Activated naive CD8-positive, alpha-beta T cell (primary cell): ENCODE measurements at regions not wholly inside any gene's neighbourhood (a gene's known extent, or its start where the extent isn't known, plus 50 kb on each side); places are given as distances from the start of the nearest gene placed in this dataset.

ENCODE experiments used
- H3K27ac Mint-ChIP-seq: one replicate; pipeline ENCODE4 v1.8.0; 2021; ENCODE audit warnings: mixed read lengths
- H3K27me3 Mint-ChIP-seq: one replicate; pipeline ENCODE4 v1.8.0; 2021; ENCODE audit warnings: mixed read lengths
- H3K36me3 Mint-ChIP-seq: one replicate; pipeline ENCODE4 v1.8.0; 2021; ENCODE audit warnings: mixed read lengths
- H3K4me1 Mint-ChIP-seq: one replicate; pipeline ENCODE4 v1.8.0; 2021; ENCODE audit warnings: low read depth, mixed read lengths
- H3K4me3 Mint-ChIP-seq: one replicate; pipeline ENCODE4 v1.8.0; 2021; ENCODE audit warnings: mild to moderate bottlenecking, mixed read lengths
- H3K9me3 Mint-ChIP-seq: one replicate; pipeline ENCODE4 v1.8.0; 2021; ENCODE audit warnings: low read depth, mixed read lengths

GRCh38 chr16:64853551-64853950, 268.3 kb downstream of the CDH11 start:
- no peak overlapping the region for H3K27ac Mint-ChIP-seq
- no peak overlapping the region for H3K4me3 Mint-ChIP-seq
- no peaks in the 10 kb centered on the region for H3K36me3 Mint-ChIP-seq
- H3K9me3 Mint-ChIP-seq, result peaks cover 4% of the 10 kb centered on the region
- no peaks in the 10 kb centered on the region for H3K27me3 Mint-ChIP-seq
- H3K4me1 Mint-ChIP-seq, result no peaks in the 10 kb centered on the region

GRCh38 chr16:64846966-64847365, 274.9 kb downstream of the CDH11 start:
- Mint-ChIP-seq H3K27ac (no peak overlapping the region), H3K36me3 (no peaks in the 10 kb centered on the region), H3K27me3 (no peaks in the 10 kb centered on the region), H3K4me1 (no peaks in the 10 kb centered on the region), H3K4me3 (no peak overlapping the region), H3K9me3 (peaks cover 16% of the 10 kb centered on the region)

DNA sequence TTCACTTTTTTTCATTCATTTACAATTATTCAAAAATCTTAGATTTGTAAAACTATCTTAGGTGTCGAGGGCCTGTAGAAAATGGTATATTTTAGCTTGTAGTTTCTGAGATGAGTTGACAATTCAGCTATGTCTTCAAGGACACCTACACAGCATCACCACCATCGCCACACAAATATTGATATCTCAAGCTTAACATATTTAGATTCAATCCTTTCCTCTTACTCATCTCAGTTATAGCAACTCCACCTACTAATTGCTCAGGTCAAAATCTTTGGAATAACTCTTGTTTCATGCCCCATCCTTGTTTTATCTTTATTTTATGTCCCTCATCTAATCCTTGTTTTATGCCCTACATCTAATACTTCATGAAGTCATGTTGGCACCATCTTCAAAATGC, 276.8 kb downstream of the CDH11 start:
- no peak overlapping the region for H3K27ac Mint-ChIP-seq
- no peaks in the 10 kb centered on the region for H3K36me3 Mint-ChIP-seq
- no peak overlapping the region for H3K4me3 Mint-ChIP-seq
- no peaks in the 10 kb centered on the region for H3K27me3 Mint-ChIP-seq
- peaks cover 16% of the 10 kb centered on the region for H3K9me3 Mint-ChIP-seq
- H3K4me1 Mint-ChIP-seq, result no peaks in the 10 kb centered on the region

DNA sequence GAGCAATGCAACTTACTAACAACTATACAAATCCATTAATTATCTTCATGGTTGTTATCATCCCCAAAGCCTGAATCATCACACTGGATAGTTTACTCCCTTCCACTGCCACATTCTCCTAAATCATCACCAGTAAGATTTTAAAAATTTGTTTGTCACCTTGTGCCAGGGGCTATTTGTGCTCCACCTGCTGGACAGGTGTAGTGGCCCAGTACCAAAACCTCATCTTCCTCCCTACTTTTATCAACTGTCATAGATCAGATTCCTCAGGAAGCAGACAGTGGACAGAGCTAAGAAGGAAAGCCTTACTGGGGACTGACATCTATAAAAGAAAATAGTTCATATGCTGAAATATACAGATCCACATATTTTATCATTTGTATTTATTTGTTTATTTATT, 280.4 kb downstream of the CDH11 start:
- Mint-ChIP-seq H3K27me3 (no peaks in the 10 kb centered on the region), H3K27ac (no peak overlapping the region), H3K4me1 (no peaks in the 10 kb centered on the region), H3K36me3 (no peaks in the 10 kb centered on the region), H3K9me3 (peaks cover 28% of the 10 kb centered on the region), H3K4me3 (no peak overlapping the region)

DNA sequence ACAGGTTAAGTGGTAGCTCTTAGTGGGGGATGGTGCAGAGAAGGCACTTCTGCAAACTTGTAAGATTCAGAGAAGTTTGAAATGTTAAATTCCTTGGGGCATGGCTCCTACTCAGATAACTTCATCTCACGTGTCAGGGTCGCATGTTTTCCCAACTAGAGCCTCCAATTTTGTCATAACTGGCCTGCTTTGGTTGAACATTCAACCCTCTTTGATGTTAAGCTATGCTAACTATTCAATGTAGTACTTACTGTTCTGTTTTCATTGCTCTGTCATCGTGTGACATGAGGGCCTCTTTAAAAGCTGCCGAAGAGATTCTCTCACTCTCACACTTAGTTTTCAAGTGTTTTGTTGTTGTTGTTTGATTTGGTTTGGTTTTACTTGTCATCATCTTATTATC, 280.8 kb downstream of the CDH11 start:
- Mint-ChIP-seq H3K27ac (no peak overlapping the region), H3K4me1 (no peaks in the 10 kb centered on the region)

GRCh38 chr16:64830653-64831052, 291.2 kb downstream of the CDH11 start:
- Mint-ChIP-seq H3K4me1 (no peaks in the 10 kb centered on the region), H3K9me3 (peaks cover 10% of the 10 kb centered on the region), H3K27ac (no peak overlapping the region), H3K4me3 (no peak overlapping the region), H3K27me3 (no peaks in the 10 kb centered on the region), H3K36me3 (no peaks in the 10 kb centered on the region)

More for the DNA sequence above, 280.8 kb downstream of the CDH11 start:
- Mint-ChIP-seq H3K9me3 (peaks cover 30% of the 10 kb centered on the region), H3K4me3 (no peak overlapping the region), H3K27me3 (no peaks in the 10 kb centered on the region), H3K36me3 (no peaks in the 10 kb centered on the region)

DNA sequence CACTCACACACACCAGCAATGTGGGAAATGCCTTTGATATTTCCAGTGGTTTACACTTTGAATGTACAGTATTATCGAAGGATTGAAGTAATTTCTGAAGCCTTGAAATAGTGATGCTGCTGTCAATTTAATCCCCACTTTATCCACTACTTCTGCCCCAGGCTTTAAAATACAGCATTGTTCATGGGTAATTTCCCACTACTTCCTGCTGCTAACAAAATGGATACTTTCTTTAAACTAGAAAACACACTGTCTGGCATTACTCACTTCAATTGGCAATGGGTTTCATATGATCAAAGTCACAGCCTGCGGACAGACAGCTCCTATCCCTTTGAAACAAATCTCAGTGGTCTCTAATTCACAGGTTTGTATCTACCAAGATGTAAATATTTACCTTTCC, 292.2 kb downstream of the CDH11 start:
- Mint-ChIP-seq H3K4me3 (no peak overlapping the region), H3K9me3 (peaks cover 6% of the 10 kb centered on the region), H3K36me3 (no peaks in the 10 kb centered on the region), H3K27ac (no peak overlapping the region), H3K4me1 (no peaks in the 10 kb centered on the region), H3K27me3 (no peaks in the 10 kb centered on the region)

- H3K27ac Mint-ChIP-seq, result no peak overlapping the region
- H3K4me1 Mint-ChIP-seq, result no peaks in the 10 kb centered on the region
- H3K36me3 Mint-ChIP-seq, result no peaks in the 10 kb centered on the region
- peaks cover 11% of the 10 kb centered on the region for H3K9me3 Mint-ChIP-seq
- H3K27me3 Mint-ChIP-seq, result no peaks in the 10 kb centered on the region
- no peak overlapping the region for H3K4me3 Mint-ChIP-seq
These were observed 295.5 kb downstream of the CDH11 start for GRCh38 chr16:64826374-64826773.

DNA sequence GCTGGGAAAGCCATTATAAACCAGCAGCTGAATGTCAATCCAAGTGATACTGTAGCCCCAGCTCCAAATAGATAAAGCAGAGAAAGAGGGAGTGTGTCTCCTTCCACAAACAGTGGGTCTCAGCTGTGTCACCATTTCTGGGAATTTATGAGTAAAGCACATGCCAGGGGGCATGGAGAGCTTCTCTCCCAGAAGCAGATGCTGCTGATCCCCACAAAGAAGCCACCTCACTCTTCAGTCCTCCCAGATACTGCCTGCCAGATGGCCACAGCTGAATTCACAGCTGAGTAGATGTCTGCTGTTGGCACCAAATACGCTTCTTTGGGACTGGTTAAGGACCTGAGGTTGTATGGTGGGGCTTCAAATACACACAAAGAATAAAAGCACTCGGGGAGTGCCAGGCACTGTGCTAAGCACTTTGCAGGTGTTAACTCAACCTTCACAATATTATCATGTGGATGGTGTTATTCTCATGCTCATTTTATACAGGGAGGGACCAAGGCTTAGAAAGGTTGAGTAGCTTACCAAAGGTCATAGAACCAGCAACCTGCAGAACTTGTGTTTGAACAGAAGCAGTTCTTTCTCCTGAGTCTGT, 298.3 kb downstream of the CDH11 start:
- peaks cover 11% of the 10 kb centered on the region for H3K9me3 Mint-ChIP-seq
- H3K4me1 Mint-ChIP-seq, result no peaks in the 10 kb centered on the region
- H3K36me3 Mint-ChIP-seq, result no peaks in the 10 kb centered on the region
- no peak overlapping the region for H3K4me3 Mint-ChIP-seq
- H3K27ac Mint-ChIP-seq, result no peak overlapping the region
- no peaks in the 10 kb centered on the region for H3K27me3 Mint-ChIP-seq

GRCh38 chr16:64809876-64810629, 311.8 kb downstream of the CDH11 start:
- H3K27ac Mint-ChIP-seq, result no peak overlapping the region
- H3K27me3 Mint-ChIP-seq, result no peaks in the 10 kb centered on the region
- peaks cover 11% of the 10 kb centered on the region for H3K9me3 Mint-ChIP-seq
- H3K4me3 Mint-ChIP-seq, result no peak overlapping the region
- no peaks in the 10 kb centered on the region for H3K36me3 Mint-ChIP-seq
- no peaks in the 10 kb centered on the region for H3K4me1 Mint-ChIP-seq

- Mint-ChIP-seq H3K4me3 (no peak overlapping the region), H3K27me3 (no peaks in the 10 kb centered on the region), H3K27ac (no peak overlapping the region), H3K4me1 (no peaks in the 10 kb centered on the region), H3K36me3 (no peaks in the 10 kb centered on the region), H3K9me3 (peaks cover 11% of the 10 kb centered on the region)
These were observed 313.4 kb downstream of the CDH11 start for GRCh38 chr16:64808474-64808873.

GRCh38 chr16:64791756-64792155, 330.1 kb downstream of the CDH11 start:
- H3K4me1 Mint-ChIP-seq, result no peaks in the 10 kb centered on the region
- no peak overlapping the region for H3K27ac Mint-ChIP-seq
- H3K9me3 Mint-ChIP-seq, result no peaks in the 10 kb centered on the region
- no peaks in the 10 kb centered on the region for H3K36me3 Mint-ChIP-seq
- no peak overlapping the region for H3K4me3 Mint-ChIP-seq
- no peaks in the 10 kb centered on the region for H3K27me3 Mint-ChIP-seq

DNA sequence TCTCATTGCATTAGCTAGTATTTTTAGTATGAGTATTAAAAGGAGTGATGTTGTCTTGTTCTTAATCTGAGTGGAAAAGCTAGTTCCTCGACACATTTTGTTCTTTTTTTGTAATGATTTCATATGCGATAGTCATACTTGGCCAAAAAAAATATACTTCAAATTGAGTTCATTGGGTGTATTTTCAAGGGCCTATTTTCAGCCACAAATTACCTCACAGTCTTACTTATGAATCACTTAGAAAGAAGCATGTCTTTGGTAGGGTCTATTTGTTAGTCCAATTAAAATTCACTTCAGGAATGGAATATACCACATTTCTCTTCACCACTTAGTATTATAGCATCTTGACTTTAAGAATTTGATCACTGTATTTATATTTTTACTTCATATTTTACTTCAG, 337.2 kb downstream of the CDH11 start:
- Mint-ChIP-seq H3K36me3 (no peaks in the 10 kb centered on the region), H3K9me3 (peaks cover 7% of the 10 kb centered on the region), H3K4me1 (no peaks in the 10 kb centered on the region), H3K4me3 (no peak overlapping the region), H3K27ac (no peak overlapping the region), H3K27me3 (no peaks in the 10 kb centered on the region)

- Mint-ChIP-seq H3K27me3 (no peaks in the 10 kb centered on the region), H3K4me3 (no peak overlapping the region)
These were observed 339.4 kb downstream of the CDH11 start for GRCh38 chr16:64782484-64782883.

DNA sequence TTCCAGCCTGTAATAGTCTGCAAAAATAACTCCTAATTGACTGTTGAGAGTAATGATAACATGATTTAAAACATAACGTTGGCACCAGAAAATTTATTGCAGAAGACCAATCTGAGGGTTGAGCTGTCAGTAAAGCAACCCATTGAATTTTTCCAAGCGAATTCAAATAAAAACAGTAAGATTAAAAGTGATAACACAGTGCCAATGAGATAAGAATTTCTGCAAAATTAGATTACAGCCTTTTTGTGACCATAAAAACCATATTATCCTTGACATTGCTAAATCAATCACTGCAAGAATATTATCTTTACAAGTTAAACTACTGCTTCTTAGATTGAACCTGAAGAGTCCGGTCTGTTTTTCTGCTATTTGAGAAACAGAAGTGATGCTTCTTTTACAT, 341.4 kb downstream of the CDH11 start:
- H3K4me3 Mint-ChIP-seq, result no peak overlapping the region
- H3K27me3 Mint-ChIP-seq, result no peaks in the 10 kb centered on the region
- H3K36me3 Mint-ChIP-seq, result no peaks in the 10 kb centered on the region
- no peak overlapping the region for H3K27ac Mint-ChIP-seq
- peaks cover 12% of the 10 kb centered on the region for H3K9me3 Mint-ChIP-seq
- no peaks in the 10 kb centered on the region for H3K4me1 Mint-ChIP-seq

More at GRCh38 chr16:64782484-64782883, 339.4 kb downstream of the CDH11 start:
- Mint-ChIP-seq H3K27ac (no peak overlapping the region), H3K9me3 (peaks cover 9% of the 10 kb centered on the region), H3K4me1 (no peaks in the 10 kb centered on the region), H3K36me3 (no peaks in the 10 kb centered on the region)

- Mint-ChIP-seq H3K4me1 (no peaks in the 10 kb centered on the region), H3K9me3 (peaks cover 12% of the 10 kb centered on the region), H3K4me3 (no peak overlapping the region), H3K36me3 (no peaks in the 10 kb centered on the region), H3K27me3 (no peaks in the 10 kb centered on the region), H3K27ac (no peak overlapping the region)
These were observed 343.1 kb downstream of the CDH11 start for GRCh38 chr16:64778777-64779176.
